Brain microvascular endothelial cell (primary cell): ENCODE measurements at regions not wholly inside any gene's neighbourhood (a gene's known extent, or its start where the extent isn't known, plus 50 kb on each side); places are given as distances from the start of the nearest gene placed in this dataset.

Experiments
- DNase-seq: peaks from one replicate; pipeline ENCODE4 v3.0.0-alpha.2; 2020
- H3K27ac ChIP-seq: fragments of 250-450 bp; sonication (Bioruptor Pico); 2 replicates; pipeline ENCODE4 v1.5.1; 2020; ENCODE audit warnings: mild to moderate bottlenecking, moderate library complexity
- H3K27me3 ChIP-seq: fragments of 250-450 bp; sonication (Bioruptor Pico); replicated peaks from 2 replicates; pipeline ENCODE4 v1.5.1; 2020; ENCODE audit warnings: mild to moderate bottlenecking
- H3K36me3 ChIP-seq: fragments of 250-450 bp; sonication (Bioruptor Pico); replicated peaks from 2 replicates; pipeline ENCODE4 v1.5.1; 2020; ENCODE audit warnings: mild to moderate bottlenecking
- H3K4me3 ChIP-seq: 2 replicates; pipeline ENCODE4 v1.5.1; 2011; ENCODE audit warnings: low read depth, mild to moderate bottlenecking, control low read depth, low read length, moderate library complexity
- in situ Hi-C: cut with HindIII; loops from 2 replicates; pipeline ENCODE4 v1.10.0; 2017; ENCODE audit warnings: low sequenced_read_pairs, low pct_ligation_motif_present
- TF ChIP-seq, protein P1 (sequence below): IDR thresholded peaks from 2 replicates; pipeline ENCODE4 v1.5.1; 2011; ENCODE audit warnings: low read depth, mild to moderate bottlenecking, moderate library complexity, low read length, control low read depth, inconsistent platforms; ENCODE audit errors: missing control alignments

GRCh38 chr1:209143916-209144315 lies 439.6 kb upstream of the CAMK1G start:
- DNase-seq, result no peak
- no peak overlapping the region for H3K4me3 ChIP-seq
- TF ChIP-seq, protein P1, sequence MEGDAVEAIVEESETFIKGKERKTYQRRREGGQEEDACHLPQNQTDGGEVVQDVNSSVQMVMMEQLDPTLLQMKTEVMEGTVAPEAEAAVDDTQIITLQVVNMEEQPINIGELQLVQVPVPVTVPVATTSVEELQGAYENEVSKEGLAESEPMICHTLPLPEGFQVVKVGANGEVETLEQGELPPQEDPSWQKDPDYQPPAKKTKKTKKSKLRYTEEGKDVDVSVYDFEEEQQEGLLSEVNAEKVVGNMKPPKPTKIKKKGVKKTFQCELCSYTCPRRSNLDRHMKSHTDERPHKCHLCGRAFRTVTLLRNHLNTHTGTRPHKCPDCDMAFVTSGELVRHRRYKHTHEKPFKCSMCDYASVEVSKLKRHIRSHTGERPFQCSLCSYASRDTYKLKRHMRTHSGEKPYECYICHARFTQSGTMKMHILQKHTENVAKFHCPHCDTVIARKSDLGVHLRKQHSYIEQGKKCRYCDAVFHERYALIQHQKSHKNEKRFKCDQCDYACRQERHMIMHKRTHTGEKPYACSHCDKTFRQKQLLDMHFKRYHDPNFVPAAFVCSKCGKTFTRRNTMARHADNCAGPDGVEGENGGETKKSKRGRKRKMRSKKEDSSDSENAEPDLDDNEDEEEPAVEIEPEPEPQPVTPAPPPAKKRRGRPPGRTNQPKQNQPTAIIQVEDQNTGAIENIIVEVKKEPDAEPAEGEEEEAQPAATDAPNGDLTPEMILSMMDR, result no peak
- H3K36me3 ChIP-seq, result no peaks in the 10 kb centered on the region
- no peak overlapping the region for H3K27ac ChIP-seq
- no peaks in the 10 kb centered on the region for H3K27me3 ChIP-seq
- in situ Hi-C loops, result no loop called here

- in situ Hi-C loops, result no loop called here
- H3K27ac ChIP-seq, result no peak overlapping the region
- no peaks in the 10 kb centered on the region for H3K36me3 ChIP-seq
- no peak overlapping the region for H3K4me3 ChIP-seq
- no peaks in the 10 kb centered on the region for H3K27me3 ChIP-seq
- TF ChIP-seq, protein P1, result no peak
- peak; percentile 29 for DNase-seq
These were observed 433.4 kb upstream of the CAMK1G start for GRCh38 chr1:209150114-209150513.

GRCh38 chr1:209153411-209153810 lies 430.1 kb upstream of the CAMK1G start:
- Histone ChIP-seq H3K36me3 (no peaks in the 10 kb centered on the region), H3K27me3 (no peaks in the 10 kb centered on the region), H3K27ac (no peak overlapping the region), H3K4me3 (no peak overlapping the region)
- in situ Hi-C loops, result no loop called here
- TF ChIP-seq, protein P1, result no peak
- no peak for DNase-seq

GRCh38 chr1:209154912-209155311 lies 428.6 kb upstream of the CAMK1G start:
- Histone ChIP-seq H3K27me3 (no peaks in the 10 kb centered on the region), H3K36me3 (no peaks in the 10 kb centered on the region), H3K27ac (no peak overlapping the region), H3K4me3 (no peak overlapping the region)
- in situ Hi-C loops, result no loop called here
- no peak for DNase-seq
- TF ChIP-seq, protein P1, result no peak

GRCh38 chr1:209155546-209155945 lies 428.0 kb upstream of the CAMK1G start:
- H3K4me3 ChIP-seq, result no peak overlapping the region
- in situ Hi-C loops, result no loop called here
- no peak for DNase-seq
- no peak overlapping the region for H3K27ac ChIP-seq
- H3K36me3 ChIP-seq, result no peaks in the 10 kb centered on the region
- TF ChIP-seq, protein P1, result no peak
- no peaks in the 10 kb centered on the region for H3K27me3 ChIP-seq

- Histone ChIP-seq H3K4me3 (no peak overlapping the region), H3K27me3 (no peaks in the 10 kb centered on the region), H3K36me3 (no peaks in the 10 kb centered on the region), H3K27ac (no peak overlapping the region)
- TF ChIP-seq, protein P1, result no peak
- DNase-seq, result no peak
- in situ Hi-C loops, result no loop called here
These were observed 426.5 kb upstream of the CAMK1G start for GRCh38 chr1:209156991-209157390.
